IPS-NIHi7 (cell line): ENCODE measurements at regions not wholly inside any gene's neighbourhood (a gene's known extent, or its start where the extent isn't known, plus 50 kb on each side); places are given as distances from the start of the nearest gene placed in this dataset.
"Not testable (repeated sequence)": the region's sequence is repeated elsewhere in the genome, so short reads cannot be mapped to it uniquely, and the experiment has no call there.

Experiments used
- DNase-seq: peaks from one replicate; pipeline ENCODE4 v3.0.0; 2012; ENCODE audit warnings: mixed read lengths; ENCODE audit errors: extremely low spot score

DNA sequence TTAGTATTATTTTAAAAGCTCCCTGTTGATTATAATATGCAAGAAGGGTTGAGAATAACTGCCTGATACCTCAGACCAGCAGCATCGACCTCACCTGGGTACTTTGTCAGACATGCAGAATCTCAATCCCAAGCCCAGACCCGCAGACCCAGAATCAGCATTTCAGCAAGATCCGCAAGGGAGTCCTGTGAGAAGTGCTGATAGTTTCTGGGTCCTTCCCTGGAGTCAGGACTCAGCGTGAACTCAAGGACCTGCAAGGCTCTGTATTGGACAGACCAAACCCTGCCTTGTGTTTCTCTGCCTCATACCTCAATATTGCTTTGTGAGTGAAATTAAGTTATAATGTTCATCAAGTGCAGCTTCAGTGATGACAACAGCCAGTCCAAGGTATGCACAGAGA is 149.5 kb upstream of the NPY start:
- no peak for DNase-seq

DNA sequence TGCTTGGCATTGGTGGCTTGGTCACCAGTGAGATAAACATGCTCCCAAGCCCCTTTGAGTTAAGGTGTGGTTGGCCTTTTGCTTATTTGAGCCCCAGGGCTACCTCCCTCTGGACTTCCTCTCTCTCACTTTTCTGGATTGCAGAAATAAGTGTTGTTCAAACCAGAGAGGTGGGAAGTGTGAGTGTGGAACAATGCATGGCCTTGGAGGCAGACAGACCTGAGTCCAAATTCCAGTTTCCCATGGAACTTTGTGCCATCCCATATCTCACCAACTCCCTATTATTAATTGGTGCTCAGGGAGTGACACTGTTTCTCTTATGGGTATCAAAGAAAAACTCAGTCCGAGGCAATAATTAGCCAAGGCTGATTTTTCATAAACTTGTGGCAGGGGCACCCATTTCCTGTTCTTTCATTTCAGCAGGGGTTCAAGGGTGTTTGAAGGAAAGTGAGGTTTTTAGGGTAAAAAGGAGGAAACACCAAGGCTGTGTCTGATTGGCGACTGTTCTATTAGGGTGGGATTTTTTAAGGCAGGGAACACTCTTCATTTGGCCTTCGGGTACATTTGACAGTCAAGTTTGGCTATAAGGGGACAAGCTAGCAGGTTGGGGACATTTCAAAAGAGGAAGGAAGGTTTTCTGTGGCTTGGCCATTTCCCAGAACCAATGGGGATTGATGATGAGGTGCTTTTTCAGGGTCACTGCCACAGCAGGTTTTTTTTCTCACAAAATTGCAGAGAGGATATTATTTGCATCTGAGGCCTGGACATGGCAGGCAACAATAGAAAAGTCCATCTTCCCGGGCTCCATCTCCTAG is 148.8 kb upstream of the NPY start:
- no peak for DNase-seq

DNA sequence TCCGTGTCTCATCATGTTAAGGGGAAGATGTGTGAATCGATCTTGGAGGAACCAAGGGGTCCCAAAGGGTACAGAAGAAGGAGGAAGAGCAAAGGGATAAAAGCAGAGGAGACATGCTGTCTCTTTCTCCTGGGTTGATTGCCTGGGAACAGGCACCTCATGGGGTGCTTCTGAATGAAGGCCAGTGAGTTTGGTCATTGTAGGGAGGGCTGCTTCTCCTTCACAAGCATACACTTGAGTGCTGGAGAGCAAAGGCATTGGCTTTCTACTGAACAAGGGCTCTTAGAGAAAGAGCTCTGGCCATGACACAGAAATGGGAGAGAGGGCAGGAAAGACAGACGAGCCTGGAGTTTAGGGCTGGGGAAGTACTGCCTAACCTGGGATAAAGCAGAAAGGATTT is 146.7 kb upstream of the NPY start:
- no peak for DNase-seq

DNA sequence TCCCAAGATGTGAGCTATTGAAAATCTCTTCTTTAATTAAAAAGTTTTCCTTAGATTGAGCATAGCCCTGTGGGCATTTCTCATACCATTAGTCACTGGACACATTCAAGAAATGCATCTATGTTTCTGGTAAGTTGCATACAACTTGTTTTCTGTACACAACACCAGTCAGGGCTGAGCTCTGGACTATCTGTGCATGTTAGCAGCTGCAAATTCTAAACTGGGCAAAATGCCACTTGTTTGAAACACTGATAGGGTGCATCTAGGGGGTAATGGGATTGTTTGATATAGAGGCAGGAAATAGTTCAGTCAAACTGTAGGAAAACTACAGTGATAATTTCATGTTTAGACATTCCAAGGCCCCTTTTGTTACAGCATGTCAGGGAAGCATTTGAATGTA is 145.6 kb upstream of the NPY start:
- DNase-seq: no peak

DNA sequence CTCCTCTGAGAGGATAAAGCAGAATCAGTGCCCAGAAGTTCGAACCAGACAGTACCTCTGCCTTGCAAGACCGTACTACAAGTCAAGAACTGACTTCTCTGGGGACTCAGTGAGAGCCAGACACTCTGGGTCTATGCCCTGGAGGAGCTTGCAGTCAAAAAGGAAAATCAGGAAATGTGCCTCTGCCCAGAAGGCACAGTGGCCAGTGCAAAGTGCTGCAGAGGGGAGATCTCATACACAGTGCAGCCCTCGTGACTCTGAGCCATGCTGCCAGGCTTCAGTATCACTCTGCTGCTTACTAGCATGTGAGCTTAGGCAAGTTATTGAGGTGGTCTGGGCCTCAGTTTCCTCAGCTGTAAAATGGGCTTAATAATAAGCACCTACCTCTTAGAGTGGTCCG is 144.0 kb upstream of the NPY start:
- DNase-seq: no peak

DNA sequence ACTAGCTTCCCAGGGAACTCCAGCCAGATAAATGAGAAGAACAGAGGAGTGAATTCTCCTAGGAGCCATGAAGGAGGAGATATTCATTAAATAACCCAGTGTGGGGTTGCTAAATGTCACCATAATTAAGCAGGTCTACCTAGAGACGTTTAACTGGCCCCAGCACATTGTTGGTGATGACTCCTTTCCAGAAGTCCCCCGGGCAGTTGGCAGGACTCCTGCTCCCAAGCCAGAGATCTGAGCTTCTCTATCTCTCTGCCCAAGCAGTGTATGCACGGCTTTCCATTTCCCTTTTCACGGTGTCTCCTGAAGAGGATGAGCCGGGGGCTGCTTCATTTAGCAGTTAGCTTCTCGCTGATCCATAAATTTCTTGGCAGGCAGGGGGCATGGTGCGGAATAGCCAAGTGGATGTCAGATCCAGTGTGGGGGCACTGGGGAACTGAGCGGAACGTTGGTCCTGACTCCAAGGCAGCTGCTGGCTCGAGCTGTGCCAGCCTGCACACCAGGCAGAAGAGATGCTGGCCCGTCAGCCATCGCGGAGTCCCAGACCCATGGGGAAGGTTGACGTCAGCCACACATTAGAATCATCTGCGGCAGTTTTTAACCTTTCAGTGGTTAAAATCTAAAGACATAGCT is 142.0 kb upstream of the NPY start:
- no peak for DNase-seq

DNA sequence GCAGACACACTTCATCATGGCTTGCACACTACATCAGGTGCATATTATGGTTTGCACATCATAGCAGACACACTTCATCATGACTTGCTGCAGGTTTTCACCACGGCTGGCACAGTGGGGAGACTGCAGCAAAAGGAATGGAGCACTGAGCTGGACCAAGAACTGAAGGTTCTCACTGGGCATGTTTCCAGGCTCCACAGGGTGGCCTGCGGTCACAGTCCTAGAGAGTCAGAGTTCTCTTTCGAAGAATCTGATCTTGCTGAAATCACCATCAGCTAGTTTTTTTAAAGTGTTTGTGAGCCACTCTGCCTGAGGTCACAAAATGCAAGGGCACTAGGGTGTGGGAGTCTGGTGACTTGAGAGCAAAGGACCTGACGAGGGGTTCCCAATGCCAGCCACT is 140.4 kb upstream of the NPY start:
- no peak for DNase-seq

DNA sequence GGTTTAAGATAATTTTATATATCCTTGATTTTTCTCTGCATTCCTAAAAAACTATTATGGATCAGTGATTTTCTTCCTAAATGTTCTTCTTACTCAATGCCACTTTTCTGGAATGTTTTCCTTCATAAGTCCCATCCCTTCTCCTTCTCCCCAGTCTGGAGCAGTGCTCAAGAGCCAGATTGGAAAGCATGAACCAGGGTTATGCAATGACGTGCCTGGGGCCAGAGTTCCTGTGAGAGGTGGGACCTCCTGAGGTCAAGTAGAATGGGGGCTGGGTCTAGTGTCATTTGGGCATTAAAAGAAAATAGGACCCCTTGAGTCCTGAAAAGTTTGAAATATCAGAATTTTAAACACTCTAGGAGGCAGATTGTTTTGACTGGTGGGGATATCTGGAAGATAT is 132.0 kb upstream of the NPY start:
- DNase-seq: no peak

DNA sequence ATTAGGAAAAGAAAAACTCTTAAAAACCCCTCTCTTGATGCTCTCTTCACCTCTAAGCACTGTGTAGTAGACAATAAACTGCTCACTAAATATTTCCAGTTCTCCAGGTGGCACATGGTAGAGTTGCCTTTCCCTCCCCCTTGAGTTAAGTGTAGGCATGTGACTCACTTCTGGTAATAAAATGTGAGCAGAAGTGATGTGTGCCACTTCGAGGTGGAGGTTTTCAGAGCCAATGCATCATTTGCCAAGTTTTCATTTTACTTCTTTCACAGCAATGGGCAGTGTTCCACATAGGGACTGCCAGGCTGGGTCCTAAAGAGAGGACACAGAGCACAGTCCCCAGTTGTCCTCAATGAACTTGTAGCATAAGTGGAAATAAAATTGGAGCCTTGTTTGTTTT is 131.6 kb upstream of the NPY start:
- DNase-seq: no peak

DNA sequence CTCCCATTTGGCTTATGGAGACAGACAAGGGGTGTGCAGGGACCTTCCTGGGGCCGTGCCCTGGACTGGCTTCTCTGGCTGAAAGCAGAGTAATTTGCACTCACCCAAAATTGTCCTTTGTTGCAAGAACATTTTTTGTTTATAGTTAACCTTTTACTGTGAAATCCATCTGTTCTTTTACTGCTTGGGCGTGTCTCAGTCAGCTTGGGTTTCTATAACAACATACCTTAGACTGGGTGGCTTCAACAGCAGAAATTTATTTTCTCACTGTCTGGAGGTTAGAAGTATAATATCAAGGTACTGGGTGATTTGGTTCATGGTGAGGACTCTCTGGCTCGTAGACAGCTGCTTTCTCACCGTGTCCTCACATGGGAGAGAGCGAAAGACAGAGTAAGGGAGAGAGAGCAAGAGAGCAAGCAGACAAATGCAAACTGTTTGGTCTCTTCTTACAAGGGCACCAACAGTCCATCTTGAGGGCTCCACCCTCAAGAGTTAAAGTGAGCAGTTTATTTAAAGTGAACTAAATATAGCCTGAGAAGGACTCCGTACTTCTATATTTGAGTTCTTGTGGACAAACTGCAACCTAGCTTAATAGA is 131.0 kb upstream of the NPY start:
- no peak for DNase-seq

DNA sequence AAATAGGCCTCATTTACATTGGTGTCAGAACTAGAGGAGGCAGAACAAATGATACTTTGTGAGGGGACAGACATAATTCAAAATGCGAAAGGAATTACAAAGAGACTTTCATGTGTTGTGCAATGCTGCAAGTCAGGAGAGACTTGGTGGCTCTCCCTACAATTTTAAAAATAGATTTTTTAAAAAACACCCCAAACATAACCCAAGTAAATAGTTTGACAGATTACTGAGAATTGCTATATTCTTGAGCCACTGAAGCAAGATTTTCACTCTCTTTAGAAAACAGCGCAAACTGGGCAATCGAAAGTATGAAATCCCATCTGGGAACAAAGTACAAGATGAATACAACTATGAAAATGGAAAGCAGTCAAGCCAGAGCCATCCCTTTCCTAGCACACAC is 126.3 kb upstream of the NPY start:
- DNase-seq: no peak

DNA sequence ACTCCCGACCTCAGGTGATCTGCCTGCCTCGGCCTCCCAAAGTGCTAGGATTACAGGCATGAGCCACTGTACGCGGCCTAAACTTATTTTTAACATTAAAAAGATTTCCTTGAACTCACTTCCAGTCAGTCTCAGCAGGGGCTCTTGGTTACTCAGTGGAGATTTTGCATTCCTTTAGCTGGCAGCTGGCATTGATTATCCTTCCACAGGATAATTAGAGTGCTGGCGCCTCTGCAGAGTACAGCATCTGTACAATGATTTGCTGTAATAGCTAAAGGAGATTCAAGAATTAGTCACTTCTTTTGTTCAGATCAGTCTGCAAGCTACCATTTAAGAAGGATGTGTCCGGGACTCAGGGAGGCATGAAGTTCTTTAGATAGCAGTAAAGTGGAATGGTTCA is 125.0 kb upstream of the NPY start:
- DNase-seq: no peak

DNA sequence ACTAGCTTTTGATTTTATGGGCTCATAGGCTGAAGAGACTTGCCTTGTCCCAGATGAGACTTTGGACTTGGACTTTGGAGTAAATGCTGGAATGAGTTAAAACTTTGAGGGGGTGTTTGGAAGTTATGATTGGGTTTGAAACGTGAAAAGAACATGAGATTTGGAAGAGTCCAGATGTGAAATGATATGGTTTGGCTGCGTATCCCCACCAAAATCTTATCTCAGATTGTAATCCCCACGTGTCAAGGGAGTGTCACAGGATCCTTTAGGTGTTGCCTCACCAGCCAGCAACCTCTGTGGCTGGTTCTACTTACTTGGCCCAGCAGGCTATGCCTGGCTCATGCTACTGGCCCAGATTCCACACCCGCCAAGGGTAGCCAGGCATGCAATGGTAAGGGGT is 119.6 kb upstream of the NPY start:
- DNase-seq: no peak

DNA sequence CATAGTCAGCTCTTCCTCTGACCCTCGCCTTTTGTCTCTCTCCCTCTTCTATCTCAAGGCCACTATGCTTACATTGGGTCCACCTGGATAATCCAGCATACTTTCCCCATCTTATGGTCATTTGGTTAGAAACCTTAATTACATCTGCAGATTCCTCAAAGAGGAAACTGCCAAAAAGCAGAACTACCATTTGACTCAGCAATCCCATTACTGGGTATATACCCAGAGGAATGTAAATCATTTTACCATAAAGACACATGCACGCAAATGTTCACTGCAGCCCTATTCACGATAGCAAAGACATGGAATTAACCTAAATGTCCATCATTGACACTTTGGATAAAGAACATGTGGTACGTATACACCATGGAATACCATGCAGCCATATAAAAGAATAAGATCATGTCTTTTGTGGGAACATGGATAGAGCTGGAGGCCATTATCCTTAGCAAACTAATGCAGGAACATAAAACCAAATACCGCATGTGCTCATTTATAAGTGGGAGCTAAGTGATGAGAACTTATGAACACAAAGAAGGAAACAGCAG is 114.8 kb upstream of the NPY start:
- no peak for DNase-seq

DNA sequence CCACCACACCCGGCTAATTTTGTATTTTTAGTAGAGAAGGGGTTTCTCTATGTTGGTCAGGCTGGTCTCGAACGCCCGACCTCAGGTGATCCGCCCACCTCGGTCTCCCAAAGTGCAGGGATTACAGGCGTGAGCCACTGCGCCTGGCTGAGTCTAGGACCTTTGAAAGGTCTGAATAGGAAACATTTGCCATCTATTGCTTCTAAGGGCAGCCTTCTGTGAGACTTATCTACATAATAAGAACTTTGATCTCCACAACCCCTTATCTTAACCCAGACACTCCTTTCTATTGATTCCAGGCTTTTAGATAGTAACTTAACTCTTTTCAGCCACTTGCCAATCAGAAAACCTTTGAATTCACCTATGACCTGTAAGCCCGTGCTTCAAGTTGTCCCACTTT is 112.0 kb upstream of the NPY start:
- DNase-seq: not testable (repeated sequence)

DNA sequence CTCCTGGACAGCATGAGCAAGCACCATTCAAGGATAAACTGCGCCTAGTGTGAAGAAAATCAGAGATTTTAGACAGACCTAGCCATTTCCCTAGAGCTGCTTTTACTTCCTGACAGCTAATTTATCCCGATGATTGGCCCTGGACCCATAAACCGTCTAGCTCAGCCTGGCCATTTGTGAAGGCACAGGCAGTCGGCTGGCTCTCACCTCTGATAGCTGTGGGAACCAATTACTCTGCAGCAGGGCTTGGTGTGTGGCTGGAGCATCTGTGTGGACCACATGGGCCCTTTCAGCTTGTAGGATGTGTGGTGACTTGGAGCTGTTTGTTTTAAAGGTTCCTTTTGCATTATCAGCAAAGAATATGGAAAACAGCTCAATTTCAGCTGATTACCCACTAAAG is 111.1 kb upstream of the NPY start:
- no peak for DNase-seq

DNA sequence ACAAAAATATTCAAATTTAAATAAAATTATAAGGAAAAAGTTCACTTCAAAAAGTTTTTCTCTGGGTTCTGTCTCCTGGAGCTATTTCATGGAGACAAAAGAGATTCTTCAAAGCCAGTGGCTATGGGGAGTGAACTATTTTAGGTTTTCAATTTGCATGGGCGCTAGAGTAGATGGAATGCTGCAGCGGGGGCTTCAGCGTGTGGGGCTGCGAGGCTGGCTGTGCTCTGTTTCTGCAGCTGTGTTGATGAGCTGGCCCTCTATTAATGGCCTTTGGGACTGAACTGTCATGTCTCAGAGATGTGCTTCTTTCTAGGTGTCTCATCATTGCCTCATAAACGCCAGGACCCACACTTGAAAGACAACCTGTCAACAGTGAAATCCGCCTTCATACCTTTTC is 108.4 kb upstream of the NPY start:
- DNase-seq: no peak

DNA sequence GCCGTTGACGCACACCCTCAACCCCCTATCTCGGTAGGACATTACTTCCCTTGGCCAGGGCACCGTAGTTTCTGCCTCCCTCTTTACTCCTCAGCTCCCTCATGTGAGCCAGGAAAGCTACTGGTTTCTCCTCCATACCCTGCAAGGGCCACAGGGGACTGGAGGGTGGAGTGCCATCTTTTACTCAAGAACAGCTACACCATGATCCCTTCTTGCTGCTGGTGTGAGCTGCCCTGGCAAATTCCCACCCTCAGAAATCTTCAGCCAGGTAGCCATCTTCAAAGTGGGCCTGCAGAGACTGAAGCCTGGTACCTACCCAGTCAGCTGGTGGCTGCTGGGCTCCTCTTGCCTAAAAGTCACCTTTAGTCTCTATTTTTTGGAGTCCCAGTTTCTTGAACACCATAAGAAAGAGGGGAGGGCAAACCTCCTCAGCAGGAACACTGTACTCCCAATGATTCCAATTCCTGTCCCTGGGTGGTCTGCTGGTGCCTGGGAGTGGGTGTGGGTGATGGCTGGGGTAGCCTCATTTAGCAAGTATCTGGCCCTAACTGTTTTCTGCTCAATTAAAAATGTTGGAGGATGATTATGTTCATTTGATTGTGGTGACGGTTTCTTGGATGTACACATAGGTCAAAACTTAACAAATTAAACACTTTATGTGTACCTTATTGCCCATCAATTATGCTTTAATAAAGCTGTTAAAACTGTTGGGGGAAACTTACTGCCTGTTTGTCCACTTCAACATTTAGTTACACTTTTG is 105.0 kb upstream of the NPY start:
- DNase-seq: no peak

DNA sequence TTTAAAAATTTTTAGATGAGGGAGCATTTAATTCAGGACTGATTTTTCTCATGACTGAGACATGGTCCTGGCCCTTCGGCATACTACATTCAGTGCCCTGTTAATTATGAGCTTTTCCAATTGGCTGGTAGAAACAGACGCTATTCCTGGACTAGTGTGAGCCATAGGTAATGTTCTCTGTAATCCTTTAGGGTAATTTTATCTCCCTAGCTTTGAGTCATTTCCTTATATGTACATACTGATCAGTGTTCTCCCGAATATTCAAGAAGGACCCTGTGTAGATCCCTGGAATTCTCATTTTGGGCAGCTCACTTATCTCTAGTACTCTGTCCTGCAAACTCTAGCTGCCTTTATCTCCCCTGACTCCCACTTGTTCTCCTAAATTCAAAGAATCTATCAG is 92.6 kb upstream of the NPY start:
- no peak for DNase-seq

DNA sequence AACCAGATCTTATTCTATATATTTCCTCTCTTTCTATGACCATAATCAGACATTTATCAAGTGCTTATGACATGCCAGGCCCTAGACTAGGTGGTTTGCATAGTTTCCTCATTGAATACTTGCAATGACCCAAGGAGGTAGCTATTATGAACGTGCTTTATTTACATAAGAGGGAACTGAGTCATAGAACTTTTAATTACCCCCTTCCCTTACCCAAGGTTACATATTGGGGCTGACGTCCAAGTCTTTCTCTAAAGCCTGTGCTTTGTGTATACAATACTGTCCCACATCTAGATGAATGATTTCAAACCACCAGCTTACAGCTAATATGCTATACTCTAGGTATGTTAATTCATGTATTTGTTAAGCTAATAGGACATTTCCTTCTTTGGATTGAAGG is 91.9 kb upstream of the NPY start:
- no peak for DNase-seq

DNA sequence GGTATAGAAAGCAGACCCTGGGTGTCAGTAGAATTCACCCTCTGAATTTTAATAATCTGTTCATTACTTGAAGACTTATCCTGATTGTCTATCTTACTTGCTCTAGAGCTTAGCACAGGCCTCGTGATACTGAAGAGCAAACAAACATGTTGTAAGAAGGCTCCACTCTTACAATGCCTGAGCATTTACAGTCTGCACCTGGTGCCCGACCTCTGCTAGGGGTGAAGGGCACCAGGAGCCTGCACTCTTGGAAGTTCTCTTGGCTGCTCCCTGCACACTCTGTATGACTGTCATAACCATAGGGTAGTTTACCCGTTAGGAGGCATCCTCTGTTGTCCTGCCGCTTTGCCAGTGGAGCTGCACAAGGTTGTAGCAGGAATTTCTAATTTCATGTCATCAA is 91.3 kb upstream of the NPY start:
- no peak for DNase-seq

DNA sequence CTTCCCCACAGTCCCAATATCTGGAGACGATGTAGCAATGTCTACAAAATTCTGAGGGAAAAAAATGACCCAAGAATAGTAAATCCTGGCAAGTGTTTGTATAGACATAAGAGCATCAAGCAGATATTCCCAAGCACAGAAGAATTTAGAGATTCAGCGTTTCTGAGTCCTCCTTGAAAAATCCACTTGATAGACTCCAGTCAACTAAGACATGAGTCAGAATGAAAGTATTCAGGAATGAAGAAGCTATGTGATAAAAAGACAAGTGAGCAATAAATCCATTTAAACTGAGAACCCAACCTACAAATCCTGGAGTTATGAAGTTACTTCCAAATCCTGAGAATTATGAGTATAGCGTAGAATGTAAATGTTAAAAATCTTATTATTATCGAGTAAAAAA is 86.1 kb upstream of the NPY start:
- no peak for DNase-seq
